D721Med (cell line): ENCODE measurements at regions not wholly inside any gene's neighbourhood (a gene's known extent, or its start where the extent isn't known, plus 50 kb on each side); places are given as distances from the start of the nearest gene placed in this dataset.

Source experiments
- DNase-seq: peaks from one replicate; pipeline ENCODE4 v3.0.0; 2011; ENCODE audit warnings: low spot score; ENCODE audit not compliant: insufficient read length
- FAIRE-seq: peaks from 2 replicates; lab custom pipeline; 2011; peaks lifted over from hg19 to GRCh38; lab: Jason Lieb, UNC
- TF ChIP-seq, protein P1 (sequence below): IDR thresholded peaks from 2 replicates; pipeline ENCODE4 v1.5.1; 2012; ENCODE audit warnings: mild to moderate bottlenecking, control low read depth; ENCODE audit not compliant: insufficient read depth; ENCODE audit errors: missing control alignments

DNA sequence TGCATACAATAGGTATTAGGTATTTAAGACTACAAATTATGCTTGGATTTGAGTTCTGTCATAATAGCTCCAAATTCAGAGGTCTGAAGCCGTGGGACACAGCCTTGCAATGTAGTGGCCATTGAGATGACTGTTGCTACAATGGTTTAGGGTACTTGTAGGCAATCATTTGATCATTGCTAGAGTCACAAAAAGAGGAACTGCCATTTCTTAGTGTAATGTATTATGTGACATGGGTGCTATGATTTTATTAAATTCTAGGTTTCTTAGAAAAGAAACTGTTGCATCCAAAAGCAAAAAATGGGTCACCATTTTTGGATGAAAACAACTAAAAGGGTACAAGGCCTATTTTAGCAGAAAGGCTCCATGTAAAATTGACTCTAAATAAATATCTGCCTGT, 129.9 kb upstream of the ZNF644 start:
- no peak for DNase-seq
- TF ChIP-seq, protein P1, sequence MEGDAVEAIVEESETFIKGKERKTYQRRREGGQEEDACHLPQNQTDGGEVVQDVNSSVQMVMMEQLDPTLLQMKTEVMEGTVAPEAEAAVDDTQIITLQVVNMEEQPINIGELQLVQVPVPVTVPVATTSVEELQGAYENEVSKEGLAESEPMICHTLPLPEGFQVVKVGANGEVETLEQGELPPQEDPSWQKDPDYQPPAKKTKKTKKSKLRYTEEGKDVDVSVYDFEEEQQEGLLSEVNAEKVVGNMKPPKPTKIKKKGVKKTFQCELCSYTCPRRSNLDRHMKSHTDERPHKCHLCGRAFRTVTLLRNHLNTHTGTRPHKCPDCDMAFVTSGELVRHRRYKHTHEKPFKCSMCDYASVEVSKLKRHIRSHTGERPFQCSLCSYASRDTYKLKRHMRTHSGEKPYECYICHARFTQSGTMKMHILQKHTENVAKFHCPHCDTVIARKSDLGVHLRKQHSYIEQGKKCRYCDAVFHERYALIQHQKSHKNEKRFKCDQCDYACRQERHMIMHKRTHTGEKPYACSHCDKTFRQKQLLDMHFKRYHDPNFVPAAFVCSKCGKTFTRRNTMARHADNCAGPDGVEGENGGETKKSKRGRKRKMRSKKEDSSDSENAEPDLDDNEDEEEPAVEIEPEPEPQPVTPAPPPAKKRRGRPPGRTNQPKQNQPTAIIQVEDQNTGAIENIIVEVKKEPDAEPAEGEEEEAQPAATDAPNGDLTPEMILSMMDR: no peak
- FAIRE-seq: no peak

DNA sequence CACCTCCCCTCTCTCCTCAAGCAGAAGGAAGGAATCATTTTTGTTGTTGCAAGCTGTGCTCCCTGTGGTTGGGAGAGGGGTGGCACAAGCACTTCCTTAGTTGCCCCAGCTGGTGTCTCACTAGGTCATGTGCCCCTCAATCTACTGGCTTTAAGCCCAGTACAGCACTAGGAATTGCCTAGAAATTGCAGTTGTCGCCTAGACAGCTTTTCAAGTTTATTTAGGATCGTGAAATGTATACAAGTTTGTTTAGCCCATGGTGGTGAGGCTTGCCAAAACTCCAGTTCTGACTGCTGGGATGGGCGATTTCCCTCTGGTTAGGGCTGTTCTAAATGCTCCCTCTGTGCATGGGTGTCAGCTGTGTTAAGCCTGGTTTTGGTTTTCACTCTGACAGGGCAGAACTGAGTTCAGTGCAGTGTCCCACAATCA, 126.8 kb upstream of the ZNF644 start:
- FAIRE-seq: no peak

DNA sequence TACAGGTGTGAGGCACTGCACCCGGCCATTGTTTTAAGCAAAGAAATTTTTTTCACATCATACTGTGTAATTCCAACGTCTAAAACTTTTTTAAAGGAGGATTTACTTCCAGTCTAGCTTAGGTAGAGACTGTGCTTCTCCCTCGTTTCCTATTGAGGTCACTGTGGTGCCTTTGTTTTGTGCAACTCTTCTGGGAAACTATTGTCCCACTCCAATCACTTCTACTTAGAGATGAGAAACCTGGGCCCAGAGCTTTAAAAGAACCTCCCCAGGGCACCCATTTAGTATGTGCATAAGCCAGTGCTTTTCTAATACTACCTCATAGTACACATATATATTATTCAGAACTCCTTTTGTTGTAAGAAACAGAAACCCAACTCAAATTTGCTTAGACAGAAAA, 120.0 kb upstream of the ZNF644 start:
- TF ChIP-seq, protein P1: no peak

More for the DNA sequence above, 126.8 kb upstream of the ZNF644 start:
- DNase-seq: no peak
- TF ChIP-seq, protein P1: no peak

DNA sequence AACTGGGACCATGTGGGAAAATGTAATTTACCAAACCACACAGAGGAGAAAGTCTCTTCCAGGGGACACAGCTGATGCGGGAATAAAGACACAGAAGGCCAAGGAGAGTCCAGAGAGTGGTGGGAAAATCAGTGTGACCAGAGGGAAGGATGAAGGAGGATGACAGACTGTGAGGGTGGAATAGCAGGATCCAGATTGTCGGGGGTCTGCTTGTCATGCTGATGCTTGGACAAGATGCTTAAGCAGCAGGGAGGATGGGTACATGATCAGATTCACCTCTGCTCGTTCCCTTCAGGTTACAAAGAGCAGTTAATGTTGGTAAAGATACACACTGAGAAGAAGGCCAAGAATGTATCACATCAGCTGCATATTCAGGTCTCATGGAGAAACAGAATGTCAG, 117.1 kb upstream of the ZNF644 start:
- FAIRE-seq: no peak
- TF ChIP-seq, protein P1: no peak
- DNase-seq: no peak

More for the DNA sequence above, 120.0 kb upstream of the ZNF644 start:
- FAIRE-seq: no peak
- DNase-seq: no peak

DNA sequence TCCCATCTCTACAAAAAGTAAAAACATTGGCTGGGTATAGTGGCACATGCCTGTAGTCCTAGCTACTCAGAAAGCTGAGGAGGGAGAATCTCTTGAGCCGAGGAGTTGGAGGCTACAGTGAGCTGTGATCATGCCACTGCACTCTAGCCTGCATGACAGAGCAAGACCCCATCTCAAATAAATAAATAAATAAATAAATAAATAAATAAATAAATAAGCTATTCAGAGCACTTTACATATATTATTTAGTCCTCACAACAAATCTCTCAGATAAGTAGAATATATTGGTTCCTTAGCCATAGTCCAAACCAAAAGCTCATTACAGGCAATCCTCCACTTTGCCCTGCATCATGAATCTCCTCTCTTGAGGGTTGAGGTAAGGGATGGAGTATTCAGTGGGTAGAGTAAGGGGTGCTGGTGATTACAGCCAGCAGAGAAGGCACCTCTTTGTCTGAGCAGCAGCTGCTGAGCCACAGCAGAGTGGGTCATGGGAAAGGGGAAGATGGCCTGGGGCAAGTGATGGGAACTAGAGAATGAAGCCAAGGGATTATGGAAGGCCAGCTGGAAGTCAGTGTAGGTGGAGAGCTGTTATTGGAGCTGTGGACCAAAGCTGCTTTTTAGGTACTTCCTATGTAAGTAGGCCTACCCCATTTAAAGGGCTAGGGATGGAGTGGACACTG, 115.5 kb upstream of the ZNF644 start:
- DNase-seq (no peak), FAIRE-seq (no peak)
- TF ChIP-seq, protein P1: no peak

DNA sequence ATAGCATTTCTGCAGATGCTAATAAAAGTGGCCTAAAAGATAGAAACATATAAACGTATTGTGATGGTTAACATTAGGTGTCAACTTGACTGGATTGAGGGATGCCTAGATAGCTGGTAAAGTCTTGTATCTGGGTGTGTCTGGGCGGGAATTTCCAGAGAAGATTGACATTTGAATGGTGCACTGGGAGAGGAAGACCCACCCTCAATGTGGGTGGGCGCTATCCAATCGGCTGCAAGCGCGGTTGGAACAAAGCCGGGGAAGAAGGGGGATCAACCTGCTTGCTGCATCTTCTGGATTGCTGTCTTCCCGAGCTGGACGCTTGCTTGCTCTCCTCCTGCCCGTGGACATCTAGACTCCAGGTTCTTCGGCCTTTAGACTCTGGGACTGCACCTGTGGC, 114.0 kb upstream of the ZNF644 start:
- TF ChIP-seq, protein P1: no peak
- FAIRE-seq: no peak

DNA sequence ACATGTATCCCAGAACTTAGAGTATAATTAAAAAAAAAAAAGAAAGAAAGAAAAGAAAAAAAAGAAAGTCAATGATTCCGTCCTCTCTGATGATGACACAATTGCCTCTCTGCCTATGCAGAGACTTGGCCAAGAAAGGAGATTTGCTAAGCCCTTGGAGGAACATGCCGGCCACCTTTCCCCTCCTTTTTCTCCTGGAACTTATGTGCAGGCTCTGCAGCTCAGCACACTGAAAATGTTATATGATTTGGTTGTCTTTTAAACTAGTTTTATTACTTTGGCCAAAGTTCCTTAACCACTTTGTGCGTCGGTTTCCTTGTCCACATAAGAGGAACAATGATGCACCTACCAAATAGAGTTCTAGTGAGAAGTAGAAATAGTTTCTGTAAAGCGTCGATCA, 111.4 kb upstream of the ZNF644 start:
- no peak for DNase-seq
- TF ChIP-seq, protein P1: no peak
- FAIRE-seq: no peak

More for the DNA sequence above, 114.0 kb upstream of the ZNF644 start:
- DNase-seq: no peak
